Brain microvascular endothelial cell (primary cell): ENCODE measurements at regions not wholly inside any gene's neighbourhood (a gene's known extent, or its start where the extent isn't known, plus 50 kb on each side); places are given as distances from the start of the nearest gene placed in this dataset.

Experiments
- DNase-seq: peaks from one replicate; pipeline ENCODE4 v3.0.0-alpha.2; 2020
- H3K27ac ChIP-seq: fragments of 250-450 bp; sonication (Bioruptor Pico); 2 replicates; pipeline ENCODE4 v1.5.1; 2020; ENCODE audit warnings: mild to moderate bottlenecking, moderate library complexity
- H3K27me3 ChIP-seq: fragments of 250-450 bp; sonication (Bioruptor Pico); replicated peaks from 2 replicates; pipeline ENCODE4 v1.5.1; 2020; ENCODE audit warnings: mild to moderate bottlenecking
- H3K36me3 ChIP-seq: fragments of 250-450 bp; sonication (Bioruptor Pico); replicated peaks from 2 replicates; pipeline ENCODE4 v1.5.1; 2020; ENCODE audit warnings: mild to moderate bottlenecking
- H3K4me3 ChIP-seq: 2 replicates; pipeline ENCODE4 v1.5.1; 2011; ENCODE audit warnings: low read depth, mild to moderate bottlenecking, control low read depth, low read length, moderate library complexity
- CTCF ChIP-seq: IDR thresholded peaks from 2 replicates; pipeline ENCODE4 v1.5.1; 2011; ENCODE audit warnings: low read depth, mild to moderate bottlenecking, moderate library complexity, low read length, control low read depth, inconsistent platforms; ENCODE audit errors: missing control alignments
- in situ Hi-C: cut with HindIII; loops from 2 replicates; pipeline ENCODE4 v1.10.0; 2017; ENCODE audit warnings: low sequenced_read_pairs, low pct_ligation_motif_present

GRCh38 chr20:19110285-19110684 lies 102.2 kb upstream of the SLC24A3 start:
- TF ChIP-seq CTCF = no peak
- in situ Hi-C loops = no loop called here
- no peak overlapping the region for H3K27ac ChIP-seq
- no peak for DNase-seq
- no peaks in the 10 kb centered on the region for H3K36me3 ChIP-seq
- no peak overlapping the region for H3K4me3 ChIP-seq
- H3K27me3 ChIP-seq = no peaks in the 10 kb centered on the region

GRCh38 chr20:19110881-19111460 lies 101.5 kb upstream of the SLC24A3 start:
- H3K36me3 ChIP-seq = no peaks in the 10 kb centered on the region
- TF ChIP-seq CTCF = no peak
- no peaks in the 10 kb centered on the region for H3K27me3 ChIP-seq
- H3K4me3 ChIP-seq = no peak overlapping the region
- no peak for DNase-seq
- in situ Hi-C loops = no loop called here
- no peak overlapping the region for H3K27ac ChIP-seq

GRCh38 chr20:19112828-19113227 lies 99.6 kb upstream of the SLC24A3 start:
- no peak overlapping the region for H3K27ac ChIP-seq
- no peak overlapping the region for H3K4me3 ChIP-seq
- no peak for DNase-seq
- in situ Hi-C loops = no loop called here
- no peaks in the 10 kb centered on the region for H3K27me3 ChIP-seq
- no peaks in the 10 kb centered on the region for H3K36me3 ChIP-seq
- no peak for TF ChIP-seq CTCF

- DNase-seq = no peak
- TF ChIP-seq CTCF = no peak
- no peaks in the 10 kb centered on the region for H3K27me3 ChIP-seq
- no peaks in the 10 kb centered on the region for H3K36me3 ChIP-seq
- H3K27ac ChIP-seq = no peak overlapping the region
- in situ Hi-C loops = no loop called here
- H3K4me3 ChIP-seq = no peak overlapping the region
Measured at GRCh38 chr20:19113343-19113930, 99.0 kb upstream of the SLC24A3 start.

DNA sequence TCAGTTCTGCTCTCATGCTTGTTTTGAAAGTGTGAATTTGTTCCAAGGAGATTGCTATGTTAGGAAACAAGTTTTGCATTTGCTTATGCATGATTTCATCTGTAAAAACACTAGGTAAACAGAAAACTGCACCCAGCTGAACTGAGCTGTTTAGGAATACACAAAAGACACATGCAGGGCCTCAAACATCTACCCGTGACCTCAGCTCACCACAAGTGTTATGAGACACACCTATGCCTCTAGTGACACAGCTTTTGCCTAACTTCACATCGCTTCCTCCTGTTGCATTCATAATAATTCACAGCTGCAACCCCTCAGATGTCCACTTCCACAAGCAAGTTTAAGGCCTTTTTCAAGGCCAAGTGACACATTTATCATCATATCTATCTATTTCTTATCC lies 98.0 kb upstream of the SLC24A3 start:
- H3K36me3 ChIP-seq = no peaks in the 10 kb centered on the region
- no peak for TF ChIP-seq CTCF
- DNase-seq = no peak
- H3K4me3 ChIP-seq = no peak overlapping the region
- in situ Hi-C loops = no loop called here
- no peaks in the 10 kb centered on the region for H3K27me3 ChIP-seq
- no peak overlapping the region for H3K27ac ChIP-seq

- DNase-seq = no peak
- no peak overlapping the region for H3K27ac ChIP-seq
- H3K36me3 ChIP-seq = no peaks in the 10 kb centered on the region
- no peak overlapping the region for H3K4me3 ChIP-seq
- no peaks in the 10 kb centered on the region for H3K27me3 ChIP-seq
- no peak for TF ChIP-seq CTCF
- in situ Hi-C loops = no loop called here
Measured at GRCh38 chr20:19115581-19115980, 96.9 kb upstream of the SLC24A3 start.
